HG03095 (cell line): ENCODE measurements at regions not wholly inside any gene's neighbourhood (a gene's known extent, or its start where the extent isn't known, plus 50 kb on each side); places are given as distances from the start of the nearest gene placed in this dataset.
"Not testable (repeated sequence)": the region's sequence is repeated elsewhere in the genome, so short reads cannot be mapped to it uniquely, and the experiment has no call there.

Experiments
- ATAC-seq: cut with Tn5 transposase; IDR thresholded peaks from one replicate; pipeline ENCODE4 v1.9.1; 2021; ENCODE audit warnings: moderate library complexity; ENCODE audit not compliant: unreplicated experiment

DNA sequence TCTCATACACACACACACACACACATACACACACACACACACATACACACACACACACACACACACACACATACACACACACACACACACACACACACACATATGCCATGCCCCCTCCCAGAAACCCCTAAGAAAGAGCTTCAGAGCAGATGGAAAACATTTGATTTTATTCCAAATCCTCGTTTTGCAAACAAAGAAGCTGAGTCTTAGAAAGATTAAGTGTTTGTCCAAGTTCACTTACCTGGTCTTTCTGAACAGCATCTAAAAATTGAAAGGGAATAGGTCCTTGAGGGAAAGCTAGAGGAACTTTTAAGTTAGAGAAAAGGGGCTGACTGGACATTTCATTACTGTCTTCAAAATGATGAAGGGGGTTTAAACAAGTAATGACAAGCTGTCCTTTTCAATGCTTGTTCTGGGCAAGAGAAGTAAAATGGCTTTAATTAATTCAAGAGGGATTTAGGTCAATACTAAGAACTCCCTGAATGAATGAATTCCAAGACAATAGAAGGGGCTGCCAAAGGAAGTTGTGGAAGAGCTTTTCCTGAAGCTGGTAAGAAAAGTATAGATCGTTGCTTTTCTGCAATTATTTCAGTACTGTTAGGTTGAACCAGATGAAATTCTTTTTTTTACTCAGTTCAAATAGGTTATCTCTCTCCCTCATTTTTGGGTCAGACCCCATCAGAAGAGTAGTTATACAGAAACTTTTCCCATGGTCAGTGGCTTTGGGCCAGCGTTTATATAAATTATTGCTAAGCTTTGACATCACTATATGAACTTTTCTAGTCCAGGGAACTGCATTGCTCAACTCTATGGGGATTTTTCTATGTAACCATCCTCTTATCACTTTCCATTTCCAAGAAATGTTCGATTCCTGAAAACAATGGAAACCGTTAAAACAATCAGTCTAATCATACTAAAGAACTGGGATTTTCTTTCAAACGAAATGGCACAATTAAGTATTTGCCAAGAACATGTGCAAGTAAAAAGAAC lies 261.4 kb downstream of the MTERF1 start:
- ATAC-seq: no peak

DNA sequence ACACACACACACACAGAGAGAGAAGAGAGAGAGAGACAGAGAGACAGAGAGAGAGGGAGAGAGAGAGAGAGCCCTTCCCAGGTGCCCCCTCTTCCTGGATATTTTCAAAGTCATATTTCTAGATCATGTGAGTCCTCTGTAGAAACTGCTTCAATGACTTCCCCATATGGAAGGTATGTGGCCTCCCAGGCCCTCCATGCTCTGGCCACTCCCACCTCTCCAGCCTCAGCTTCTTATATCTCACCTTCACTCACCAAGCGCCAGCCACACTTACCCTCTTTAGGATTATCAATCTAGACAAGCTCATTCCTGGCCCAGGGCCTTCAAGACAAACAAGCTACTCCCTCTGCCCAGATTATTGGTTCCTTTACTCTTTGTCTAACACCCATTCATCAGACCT lies 259.7 kb downstream of the MTERF1 start:
- ATAC-seq: no peak

DNA sequence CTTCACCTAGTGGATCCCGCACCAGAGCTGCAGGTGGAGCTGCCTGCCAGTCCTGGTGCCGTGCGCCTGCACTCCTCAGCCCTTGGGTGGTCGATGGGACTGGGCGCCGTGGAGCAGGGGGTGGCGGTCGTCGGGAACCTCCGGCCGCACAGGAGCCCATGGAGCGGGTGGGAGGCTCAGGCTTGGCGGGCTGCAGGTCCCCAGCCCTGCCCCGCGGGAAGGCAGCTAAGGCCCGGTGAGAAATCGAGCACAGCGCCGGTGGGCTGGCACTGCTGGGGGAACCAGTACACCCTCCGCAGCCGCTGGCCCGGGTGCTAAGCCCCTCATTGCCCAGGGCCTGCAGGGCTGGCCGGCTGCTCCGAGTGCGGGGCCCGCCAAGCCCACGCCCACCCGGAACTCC lies 253.2 kb downstream of the MTERF1 start:
- not testable (repeated sequence) for ATAC-seq

DNA sequence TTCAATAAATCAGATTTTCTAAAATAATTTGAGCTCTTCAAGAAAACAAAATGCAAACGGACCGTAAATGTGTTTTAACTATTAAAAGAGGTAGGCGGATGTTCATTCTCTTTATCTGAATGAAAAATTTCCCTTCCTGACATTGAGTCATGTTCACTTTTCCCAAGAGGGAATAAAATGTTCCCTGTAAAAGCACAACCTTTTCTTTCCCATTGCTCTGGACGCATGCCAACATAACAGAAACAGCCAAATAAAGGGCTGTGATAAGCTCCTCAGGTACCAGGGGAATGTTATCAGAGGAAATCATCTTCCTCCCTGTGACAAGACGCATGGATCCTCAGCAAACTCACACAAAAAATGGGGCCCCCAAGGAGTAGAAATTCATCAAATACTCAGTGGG lies 251.8 kb downstream of the MTERF1 start:
- ATAC-seq: no peak

DNA sequence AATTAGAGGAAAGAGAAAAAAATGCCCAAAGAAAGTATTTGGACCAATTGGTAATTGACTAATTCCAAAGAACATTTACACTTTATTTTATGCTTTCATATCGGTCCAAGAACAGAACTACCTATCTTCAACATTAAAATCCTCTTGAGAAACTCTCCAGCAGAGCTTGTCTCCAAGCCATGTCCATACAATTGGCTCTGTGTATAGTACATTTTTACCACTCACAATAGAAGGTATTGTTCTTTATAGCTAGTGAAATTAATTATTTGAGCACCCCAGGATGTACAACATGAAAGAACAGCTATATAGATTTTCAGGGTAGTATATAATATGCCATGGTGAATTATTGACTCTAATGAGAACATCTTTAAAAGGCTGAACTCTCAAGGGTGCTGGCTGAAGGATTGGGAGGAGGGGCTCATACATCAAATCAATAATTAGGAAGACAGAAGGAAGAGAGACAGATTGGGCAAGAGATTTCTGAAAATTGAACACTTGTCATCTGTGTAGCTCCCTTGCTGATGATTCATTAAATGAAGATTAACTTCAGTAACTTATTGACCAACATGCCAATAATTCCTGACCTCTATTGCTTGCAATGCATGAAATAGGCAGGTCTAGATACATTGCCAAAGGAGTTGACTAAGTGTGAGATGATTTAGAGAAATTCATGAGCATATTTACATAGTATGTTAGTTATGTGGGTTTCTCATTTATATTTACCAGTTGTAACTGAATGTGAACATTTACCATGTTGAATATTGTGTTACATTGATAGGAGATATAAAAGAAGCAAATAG lies 249.7 kb downstream of the MTERF1 start:
- ATAC-seq: no peak

DNA sequence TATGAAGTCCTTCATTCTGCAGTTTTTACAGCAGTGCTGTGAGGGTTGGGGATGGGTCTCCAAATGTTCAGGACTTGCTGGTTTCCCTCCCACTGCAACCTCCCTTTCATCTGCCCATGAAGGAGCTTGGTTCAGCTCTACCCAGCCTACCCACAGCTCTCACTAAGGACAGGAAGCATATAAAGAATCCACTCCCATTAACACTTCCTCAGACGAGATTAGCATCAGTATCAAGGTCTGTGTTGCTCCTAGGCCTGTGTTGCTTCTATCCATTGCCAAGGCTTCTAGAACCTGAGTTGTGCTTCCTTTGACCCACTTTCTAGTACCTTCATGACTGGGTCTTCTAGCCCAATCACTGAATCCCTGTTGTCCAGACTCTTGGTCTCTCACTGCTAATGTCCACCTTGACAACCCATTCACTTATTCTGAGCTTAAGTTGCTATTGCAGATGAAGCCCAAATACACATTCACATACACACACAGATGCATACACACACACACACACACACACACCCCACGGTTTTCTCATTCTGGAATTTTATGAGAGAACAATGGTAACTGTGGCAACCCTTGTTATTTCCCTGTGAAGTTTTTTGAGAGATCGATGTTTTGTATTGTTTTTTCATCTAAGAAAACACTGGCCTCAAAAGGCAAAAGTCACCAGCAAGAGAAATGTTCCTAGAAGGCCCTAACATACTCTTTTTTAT lies 248.1 kb downstream of the MTERF1 start:
- ATAC-seq: no peak

DNA sequence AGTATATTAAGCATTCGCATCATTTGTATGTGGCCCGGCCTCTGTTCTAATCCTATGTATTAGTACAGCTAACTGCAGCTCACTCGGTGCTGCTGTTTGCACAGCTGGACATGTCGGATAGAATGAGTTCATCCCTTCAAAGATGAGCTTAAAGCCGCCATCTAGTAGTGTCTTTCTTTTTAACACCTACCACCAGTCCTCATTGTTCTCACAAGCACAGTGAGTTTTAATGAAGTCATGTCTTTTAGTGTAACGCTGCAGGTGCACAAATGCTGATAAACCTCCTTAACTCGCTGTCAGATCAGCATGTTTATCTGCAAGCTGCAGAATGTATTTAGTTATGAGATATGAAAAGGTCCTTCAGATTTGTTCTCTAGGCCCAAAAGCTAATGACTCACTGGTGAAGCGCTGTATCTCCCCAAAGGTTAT lies 247.5 kb downstream of the MTERF1 start:
- ATAC-seq: no peak

DNA sequence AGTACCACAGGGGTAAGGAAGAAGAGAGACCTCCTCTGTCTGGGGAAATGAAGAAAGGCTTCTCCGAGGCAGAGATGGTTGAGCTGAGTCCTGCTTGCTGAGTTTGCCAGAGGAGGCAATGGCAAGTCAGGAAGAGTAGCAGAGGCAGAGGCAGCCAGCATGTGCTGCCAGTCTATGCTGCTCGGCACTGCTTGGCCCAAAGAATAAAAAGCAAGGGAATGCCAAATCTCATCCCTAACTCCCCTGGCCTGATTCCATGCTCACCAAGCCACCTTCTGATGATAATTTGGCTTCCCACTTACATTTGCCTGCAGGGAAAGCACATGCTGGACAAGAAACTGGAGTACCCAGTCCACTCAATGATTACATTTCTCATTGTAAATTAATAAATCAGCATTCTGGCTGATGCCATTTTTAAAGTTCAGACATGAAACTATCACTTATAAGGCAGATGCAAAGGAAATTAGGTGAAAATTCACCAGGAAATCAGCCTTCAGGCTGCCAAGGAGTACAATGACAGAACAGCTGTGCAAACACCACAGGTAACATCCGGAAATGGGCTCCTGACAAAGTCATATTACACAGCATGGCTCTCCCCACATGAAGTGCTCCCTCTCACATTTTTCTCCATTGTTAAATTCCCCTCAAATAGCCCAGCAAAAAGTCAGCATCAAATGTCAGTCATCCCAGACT lies 245.9 kb downstream of the MTERF1 start:
- ATAC-seq: no peak

DNA sequence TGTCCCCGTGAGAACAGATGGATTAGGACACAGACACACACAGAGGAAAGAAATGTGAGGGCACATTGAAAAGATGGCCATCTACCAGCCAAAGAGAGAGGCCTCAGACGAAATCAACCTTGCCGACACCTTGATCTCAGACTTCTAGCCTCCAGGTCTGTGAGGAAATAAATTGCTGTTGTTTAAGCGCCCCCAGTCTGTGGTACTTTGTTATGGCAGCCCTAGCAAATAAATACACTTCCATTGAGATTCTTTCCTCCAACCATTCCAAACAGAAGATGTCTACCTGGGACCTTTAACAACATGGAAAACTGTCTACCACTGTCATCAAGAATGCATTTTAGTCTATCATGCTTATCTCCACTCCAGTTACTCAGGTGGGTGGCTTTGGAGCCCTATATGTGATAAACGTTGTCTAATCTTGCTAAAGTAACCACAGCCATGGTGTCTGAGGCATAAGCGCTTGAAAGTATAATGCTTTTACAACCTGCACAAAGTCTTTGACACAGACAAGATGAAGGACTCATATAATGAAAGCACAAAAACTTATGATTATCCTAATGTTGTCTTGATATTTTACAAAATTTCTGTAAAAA lies 244.3 kb downstream of the MTERF1 start:
- no peak for ATAC-seq

DNA sequence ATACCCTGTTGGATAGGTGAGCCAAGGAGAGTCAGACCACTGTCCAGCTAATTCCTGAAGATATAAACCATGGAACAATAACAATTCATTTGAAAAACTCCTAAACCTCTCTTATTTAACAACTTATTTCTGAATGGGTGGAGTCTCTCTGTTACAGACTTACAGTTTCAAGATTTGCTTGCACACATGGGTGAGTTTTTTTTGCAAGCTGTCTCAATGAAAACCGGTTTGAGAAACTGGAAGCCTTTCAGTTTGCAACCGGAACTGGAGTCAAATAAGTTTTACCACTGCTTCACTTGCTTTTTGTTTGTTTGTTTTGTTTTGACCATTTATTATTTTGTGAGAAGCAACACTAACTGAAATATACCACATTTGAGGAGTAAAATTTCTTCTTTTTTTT lies 243.8 kb downstream of the MTERF1 start:
- no peak for ATAC-seq

DNA sequence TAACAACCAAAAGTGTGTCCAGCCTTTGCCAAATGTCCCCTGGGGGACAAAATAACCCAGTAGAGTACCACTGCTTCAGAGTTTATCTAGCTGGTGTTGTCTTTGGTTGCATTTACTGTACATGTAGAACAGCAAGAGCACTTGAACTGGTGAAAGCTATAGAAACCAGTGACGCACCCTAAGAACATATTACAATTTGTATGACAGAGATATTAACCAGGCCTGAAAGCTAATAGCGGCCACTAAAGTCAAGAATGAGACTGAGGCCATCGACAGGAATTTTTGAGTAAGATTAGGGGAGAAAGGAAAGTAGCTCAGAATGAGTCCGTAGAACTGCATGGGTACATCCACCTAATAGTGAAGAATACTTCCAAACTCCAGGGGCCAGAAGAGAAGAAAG lies 236.2 kb downstream of the MTERF1 start:
- no peak for ATAC-seq

DNA sequence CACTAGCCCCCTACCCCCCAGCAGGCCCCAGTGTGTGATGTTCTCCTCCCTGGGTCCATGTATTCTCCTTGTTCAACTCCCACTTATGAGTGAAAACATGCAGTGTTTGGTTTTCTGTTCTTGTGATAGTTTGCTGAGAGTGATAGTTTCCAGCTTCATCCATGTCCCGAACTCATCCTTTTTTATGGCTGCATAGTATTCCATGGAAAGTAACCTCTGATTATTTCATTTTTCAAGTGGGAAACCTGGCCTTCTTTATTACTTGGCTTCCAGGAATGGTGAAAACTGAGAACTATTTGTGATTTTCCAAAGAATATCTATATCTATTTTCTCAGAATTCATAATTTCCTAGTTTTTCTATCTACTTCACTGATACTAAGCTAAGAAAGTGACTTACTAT lies 235.0 kb downstream of the MTERF1 start:
- no peak for ATAC-seq

DNA sequence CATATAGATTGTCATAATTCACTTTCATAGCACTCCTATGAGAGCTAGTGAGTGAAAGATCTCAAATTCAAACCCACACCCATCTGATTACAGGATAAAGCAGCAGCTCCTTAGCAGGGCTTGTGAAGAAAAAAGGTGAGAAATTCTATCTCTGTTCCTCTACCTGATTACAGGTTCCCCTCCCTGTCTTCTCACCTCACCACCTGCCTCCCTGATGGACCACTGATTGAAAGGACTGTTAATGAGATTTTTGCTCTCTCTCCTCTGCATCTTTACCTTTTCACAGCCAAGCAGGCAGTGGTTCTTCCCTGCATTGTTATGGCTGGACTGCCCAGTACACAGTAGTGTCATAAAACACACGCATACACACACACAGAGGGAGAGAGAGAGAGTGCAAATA lies 228.5 kb downstream of the MTERF1 start:
- ATAC-seq: no peak

DNA sequence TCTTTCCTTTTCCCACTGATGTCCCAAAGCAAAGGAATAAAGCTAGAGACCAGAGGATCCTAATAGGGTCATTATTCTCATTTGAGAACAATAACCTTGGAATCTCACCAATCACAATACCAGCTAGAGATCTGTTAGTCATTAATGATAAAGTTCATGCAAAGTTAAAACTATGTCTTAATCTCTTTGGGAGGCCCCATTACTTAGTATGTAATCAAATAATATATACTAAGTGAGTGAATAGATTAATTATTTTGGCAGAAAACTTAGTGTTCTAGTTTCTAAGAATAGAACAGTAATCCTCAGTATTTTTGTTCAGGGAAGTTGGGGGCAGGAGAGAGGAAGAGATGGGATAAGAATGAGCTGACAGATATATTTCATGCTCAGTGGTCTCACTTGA lies 227.2 kb downstream of the MTERF1 start:
- no peak for ATAC-seq

DNA sequence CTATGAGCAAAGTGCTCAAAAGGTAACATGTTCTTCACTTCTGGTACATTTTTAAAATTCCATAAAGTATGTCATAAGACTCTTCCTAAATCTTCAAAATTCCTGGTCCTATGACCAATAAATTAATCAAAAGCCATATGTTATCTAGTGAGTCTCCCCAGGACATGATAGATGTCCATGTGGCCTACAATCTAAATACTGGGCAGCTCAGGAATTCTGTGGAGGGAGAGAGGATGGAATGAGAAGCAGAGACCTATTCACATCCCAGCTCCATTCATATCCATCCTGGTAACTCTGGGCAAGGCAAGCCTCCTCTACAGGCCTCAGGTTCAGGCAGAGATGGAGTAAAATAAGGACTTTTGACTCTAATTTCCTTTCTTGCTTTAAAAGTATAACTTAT lies 224.8 kb downstream of the MTERF1 start:
- ATAC-seq: no peak

DNA sequence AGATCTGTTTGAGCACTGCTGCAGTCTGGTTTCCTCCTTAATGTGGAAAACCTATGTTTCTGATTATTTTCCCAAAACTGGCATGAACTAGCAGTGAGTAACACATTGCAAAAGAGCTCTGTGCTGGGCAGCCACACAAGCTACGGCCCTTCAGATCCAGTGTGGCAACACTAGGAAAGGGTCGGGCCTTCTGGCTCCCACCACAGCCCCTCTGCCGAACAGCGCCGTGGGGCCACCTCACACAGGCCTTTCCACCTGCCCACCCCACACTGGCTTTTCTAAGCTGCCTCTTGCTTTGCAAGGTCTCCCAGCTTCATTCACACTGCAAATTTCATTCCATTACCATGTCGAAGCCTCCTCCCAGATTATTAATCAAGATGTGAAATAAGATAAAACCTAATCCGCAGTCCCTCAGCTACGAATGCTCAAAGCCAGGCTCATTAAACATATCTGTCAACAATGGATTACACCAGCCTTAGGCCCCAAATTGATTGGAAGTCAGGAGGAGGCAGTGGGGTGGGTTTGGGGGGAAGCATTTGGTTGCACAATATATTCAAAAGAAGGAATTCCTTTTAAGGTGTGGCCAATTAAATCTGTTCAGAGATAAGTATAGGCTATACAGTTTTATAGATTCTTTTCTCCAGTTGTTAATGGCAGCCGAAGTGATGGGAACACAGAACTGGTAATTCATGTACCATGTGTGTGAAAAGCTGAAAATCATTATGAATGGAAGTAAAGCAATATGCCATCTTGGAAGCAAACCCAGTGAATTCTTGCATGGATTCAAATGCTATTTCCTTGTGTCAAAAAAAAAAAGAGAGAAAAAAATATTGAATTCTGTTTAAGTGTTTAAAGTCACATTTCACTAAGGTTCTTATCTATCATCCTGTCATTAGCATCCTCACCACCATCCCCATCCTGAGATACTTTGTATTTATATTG lies 223.7 kb downstream of the MTERF1 start:
- no peak for ATAC-seq

DNA sequence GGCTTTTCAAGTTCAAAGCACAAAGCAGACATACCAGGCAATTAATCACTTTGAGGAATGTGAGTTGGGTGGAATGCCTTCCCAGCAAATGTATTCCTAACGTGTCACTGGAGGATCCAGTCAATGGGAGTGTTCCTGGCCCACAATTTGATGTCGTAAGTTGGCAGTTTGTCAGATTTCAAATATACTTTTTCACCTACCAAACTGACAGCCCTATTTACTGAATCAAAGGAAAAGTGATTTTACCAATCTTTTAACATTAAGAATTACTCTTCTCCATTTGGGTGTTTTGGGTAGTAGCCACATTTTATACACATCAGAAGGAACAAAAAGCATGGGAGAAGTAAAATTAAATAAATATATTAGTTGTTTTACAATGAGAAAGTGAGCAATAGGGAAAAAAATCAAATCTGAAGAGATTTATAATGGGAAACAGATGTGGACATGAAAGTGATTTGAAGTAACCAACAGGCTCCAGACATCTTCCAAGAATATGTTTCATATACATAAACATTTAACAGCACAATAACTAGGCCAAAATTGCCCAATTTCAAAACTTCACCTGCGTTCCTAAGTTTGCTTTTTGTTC lies 222.9 kb downstream of the MTERF1 start:
- ATAC-seq: no peak

DNA sequence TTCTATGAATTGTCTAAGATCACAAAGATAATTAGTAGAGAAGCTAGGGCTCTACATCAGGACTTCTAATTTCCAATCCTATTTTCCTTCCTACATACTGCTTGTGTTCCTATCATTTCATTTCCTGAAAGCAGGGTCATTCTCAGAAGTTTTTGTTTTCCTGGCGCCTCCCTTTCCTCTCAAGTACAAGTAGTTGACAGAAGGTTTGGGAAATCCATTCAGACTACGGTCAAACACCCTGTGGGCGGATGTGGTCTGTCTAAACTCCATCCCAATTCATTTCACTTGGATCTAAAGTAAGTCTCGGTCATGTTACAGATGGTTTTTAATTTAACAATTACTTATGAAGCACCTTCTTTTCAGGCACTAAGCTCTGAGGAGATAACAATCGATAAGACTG lies 221.4 kb downstream of the MTERF1 start:
- ATAC-seq: no peak
